Gastrocnemius medialis (tissue), 4 donors: ENCODE measurements at regions not wholly inside any gene's neighbourhood (a gene's known extent, or its start where the extent isn't known, plus 50 kb on each side); places are given as distances from the start of the nearest gene placed in this dataset.

ENCODE experiments used
- POLR2A ChIP-seq, 2 donors: fragments of 450-650 bp; IDR thresholded peaks; one replicate each; pipeline ENCODE4 v1.6.1; 2017; ENCODE audit warnings: antibody characterized with exemption in 2 of 2, mild to moderate bottlenecking in 2 of 2, moderate library complexity in 2 of 2
- TF ChIP-seq, protein P1 (sequence below), 5 experiments: fragments of 450-650 bp in 3 of 5; fragments of 200-600 bp in 2 of 5; sonication (generic) in 2 of 5; IDR thresholded peaks in 4 of 5; conservative IDR thresholded peaks in 1 of 5; 1 replicate in 4 of 5; 2 replicates in 1 of 5; pipeline ENCODE4 v1.5.1; 2016 to 2019; ENCODE audit warnings: antibody characterized with exemption in 5 of 5, mild to moderate bottlenecking in 3 of 5, moderate library complexity in 3 of 5

DNA sequence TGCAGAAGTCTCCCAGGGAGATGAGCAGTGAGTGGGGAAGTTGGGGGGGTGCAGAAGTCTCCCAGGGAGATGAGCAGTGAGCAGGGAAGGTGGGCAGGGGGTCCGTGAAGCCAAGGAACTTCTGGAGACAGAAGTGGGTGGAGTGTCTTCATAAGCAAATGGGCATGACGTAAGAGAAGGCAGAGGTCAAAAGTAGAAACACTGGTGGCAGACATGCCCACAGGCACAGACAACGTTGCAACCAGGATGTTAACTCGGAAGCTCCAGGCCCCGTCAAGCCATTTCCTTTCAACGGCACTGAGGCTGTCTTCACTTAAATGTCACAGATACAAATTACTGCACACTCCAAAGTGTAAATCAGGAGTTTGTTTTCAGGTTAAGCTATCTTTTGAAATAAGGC lies 186.1 kb downstream of the SHANK2 start:
- TF ChIP-seq, protein P1, sequence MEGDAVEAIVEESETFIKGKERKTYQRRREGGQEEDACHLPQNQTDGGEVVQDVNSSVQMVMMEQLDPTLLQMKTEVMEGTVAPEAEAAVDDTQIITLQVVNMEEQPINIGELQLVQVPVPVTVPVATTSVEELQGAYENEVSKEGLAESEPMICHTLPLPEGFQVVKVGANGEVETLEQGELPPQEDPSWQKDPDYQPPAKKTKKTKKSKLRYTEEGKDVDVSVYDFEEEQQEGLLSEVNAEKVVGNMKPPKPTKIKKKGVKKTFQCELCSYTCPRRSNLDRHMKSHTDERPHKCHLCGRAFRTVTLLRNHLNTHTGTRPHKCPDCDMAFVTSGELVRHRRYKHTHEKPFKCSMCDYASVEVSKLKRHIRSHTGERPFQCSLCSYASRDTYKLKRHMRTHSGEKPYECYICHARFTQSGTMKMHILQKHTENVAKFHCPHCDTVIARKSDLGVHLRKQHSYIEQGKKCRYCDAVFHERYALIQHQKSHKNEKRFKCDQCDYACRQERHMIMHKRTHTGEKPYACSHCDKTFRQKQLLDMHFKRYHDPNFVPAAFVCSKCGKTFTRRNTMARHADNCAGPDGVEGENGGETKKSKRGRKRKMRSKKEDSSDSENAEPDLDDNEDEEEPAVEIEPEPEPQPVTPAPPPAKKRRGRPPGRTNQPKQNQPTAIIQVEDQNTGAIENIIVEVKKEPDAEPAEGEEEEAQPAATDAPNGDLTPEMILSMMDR (IDR thresholded peaks at IDR 0.05 in 4 of 5, conservative IDR thresholded peaks at IDR 0.05 in 1 of 5) = no peak
- TF ChIP-seq POLR2A (IDR thresholded peaks at IDR 0.05) = no peak
